Gastrocnemius medialis (tissue), 4 donors: ENCODE measurements at regions not wholly inside any gene's neighbourhood (a gene's known extent, or its start where the extent isn't known, plus 50 kb on each side); places are given as distances from the start of the nearest gene placed in this dataset.

Experiments used
- CTCF ChIP-seq, 5 experiments: fragments of 450-650 bp in 3 of 5; fragments of 200-600 bp in 2 of 5; sonication (generic) in 2 of 5; IDR thresholded peaks in 4 of 5; conservative IDR thresholded peaks in 1 of 5; 1 replicate in 4 of 5; 2 replicates in 1 of 5; pipeline ENCODE4 v1.5.1; 2016 to 2019; ENCODE audit warnings: antibody characterized with exemption in 5 of 5, mild to moderate bottlenecking in 3 of 5, moderate library complexity in 3 of 5
- POLR2A ChIP-seq, 2 donors: fragments of 450-650 bp; IDR thresholded peaks; one replicate each; pipeline ENCODE4 v1.6.1; 2017; ENCODE audit warnings: antibody characterized with exemption in 2 of 2, mild to moderate bottlenecking in 2 of 2, moderate library complexity in 2 of 2

- TF ChIP-seq CTCF (IDR thresholded peaks at IDR 0.05 in 4 of 5, conservative IDR thresholded peaks at IDR 0.05 in 1 of 5) = no peak
- no peak for TF ChIP-seq POLR2A (IDR thresholded peaks at IDR 0.05)
These were observed 219.2 kb upstream of the HDX start for GRCh38 chrX:84721416-84721815.
